OCI-LY7 (cell line): ENCODE measurements at regions not wholly inside any gene's neighbourhood (a gene's known extent, or its start where the extent isn't known, plus 50 kb on each side); places are given as distances from the start of the nearest gene placed in this dataset.

ENCODE experiments used
- CTCF ChIP-seq: fragments of 200-600 bp; sonication (generic); conservative IDR thresholded peaks from 2 replicates; pipeline ENCODE4 v1.5.1; 2014; ENCODE audit warnings: mild to moderate bottlenecking, antibody characterized with exemption, low read length, moderate library complexity, mixed read lengths
- EZH2phosphoT487 ChIP-seq: fragments of 200-600 bp; sonication (generic); IDR thresholded peaks from 2 replicates; pipeline ENCODE4 v1.6.1; 2018; ENCODE audit warnings: low read depth, borderline replicate concordance, mild to moderate bottlenecking, mixed run types, antibody characterized with exemption, low read length, moderate library complexity, mixed read lengths

GRCh38 chr6:134389129-134389528 lies 71.2 kb upstream of the SGK1 start:
- TF ChIP-seq CTCF (no peak), EZH2phosphoT487 (no peak)
